GM12891 (cell line): ENCODE measurements at regions not wholly inside any gene's neighbourhood (a gene's known extent, or its start where the extent isn't known, plus 50 kb on each side); places are given as distances from the start of the nearest gene placed in this dataset.

Experiments
- PAX5 ChIP-seq: IDR thresholded peaks from 2 replicates; pipeline ENCODE4 v1.6.1; 2011; ENCODE audit warnings: low read length, moderate library complexity, mild to moderate bottlenecking; ENCODE audit not compliant: insufficient read depth, severe bottlenecking
- POLR2A ChIP-seq: IDR thresholded peaks from 2 replicates; pipeline ENCODE4 v1.6.1; 2011; ENCODE audit warnings: low read depth, low read length, control low read depth
- POLR2AphosphoS5 ChIP-seq: IDR thresholded peaks from 2 replicates; pipeline ENCODE4 v1.6.1; 2011; ENCODE audit warnings: low read depth, low read length, control low read depth
- TAF1 ChIP-seq: IDR thresholded peaks from 2 replicates; pipeline ENCODE4 v1.6.1; 2011; ENCODE audit warnings: low read depth, low read length, control low read depth

- TF ChIP-seq POLR2AphosphoS5, result no peak
- TF ChIP-seq TAF1, result no peak
- no peak for TF ChIP-seq POLR2A
- no peak for TF ChIP-seq PAX5
Measured at GRCh38 chr3:127085576-127085975, 102.7 kb downstream of the PLXNA1 start.
